Keratinocyte (primary cell): ENCODE measurements at regions not wholly inside any gene's neighbourhood (a gene's known extent, or its start where the extent isn't known, plus 50 kb on each side); places are given as distances from the start of the nearest gene placed in this dataset.

Source experiments
- DNase-seq: peaks from one replicate; pipeline ENCODE4 v3.0.0-alpha.2; 2011; ENCODE audit warnings: low read depth, missing footprints, low spot score
- FAIRE-seq: peaks from 2 replicates; lab custom pipeline; 2011; peaks lifted over from hg19 to GRCh38; lab: Jason Lieb, UNC
- H2AFZ ChIP-seq: 2 replicates; pipeline ENCODE4 v1.6.0; 2012; ENCODE audit warnings: low read length, control low read depth, inconsistent platforms; ENCODE audit not compliant: control insufficient read depth
- H3K27ac ChIP-seq: 2 replicates; pipeline ENCODE4 v1.5.1; 2011; ENCODE audit warnings: low read length; ENCODE audit not compliant: control insufficient read depth, insufficient read depth
- H3K27me3 ChIP-seq: 3 replicates; pipeline ENCODE4 v1.6.0; 2011; ENCODE audit warnings: low read length; ENCODE audit not compliant: control insufficient read depth, insufficient read depth; ENCODE audit errors: extremely low read depth
- H3K36me3 ChIP-seq, 2 experiments: 2 replicates in 1 of 2; 3 replicates in 1 of 2; pipeline ENCODE4 v1.5.1; 2011; ENCODE audit warnings: low read length in 2 of 2, mild to moderate bottlenecking in 1 of 2; ENCODE audit not compliant: control insufficient read depth in 2 of 2, insufficient read depth in 2 of 2; ENCODE audit errors: extremely low read depth in 1 of 2
- H3K4me1 ChIP-seq: 3 replicates; pipeline ENCODE4 v1.5.1; 2011; ENCODE audit warnings: low read length; ENCODE audit not compliant: control insufficient read depth, insufficient read depth; ENCODE audit errors: extremely low read depth
- H3K4me2 ChIP-seq: 3 replicates; pipeline ENCODE4 v1.6.0; 2011; ENCODE audit warnings: low read depth, low read length; ENCODE audit not compliant: control insufficient read depth, insufficient read depth; ENCODE audit errors: extremely low read depth
- H3K4me3 ChIP-seq, 3 experiments: fragments of 200-600 bp in 1 of 3; sonication (generic) in 1 of 3; 2 replicates in 2 of 3; 3 replicates in 1 of 3; pipeline ENCODE4 v1.5.1; 2011 to 2016; ENCODE audit warnings: low read length in 3 of 3, mild to moderate bottlenecking in 3 of 3, control low read depth in 2 of 3, inconsistent platforms in 1 of 3, low read depth in 1 of 3, mixed read lengths in 1 of 3, mixed run types in 1 of 3, moderate library complexity in 1 of 3; ENCODE audit not compliant: control insufficient read depth in 2 of 3, insufficient read depth in 2 of 3; ENCODE audit errors: extremely low read depth in 1 of 3
- H3K79me2 ChIP-seq: 2 replicates; pipeline ENCODE4 v1.6.0; 2012; ENCODE audit warnings: low read length; ENCODE audit not compliant: control insufficient read depth, insufficient read depth
- H3K9ac ChIP-seq: 3 replicates; pipeline ENCODE4 v1.6.0; 2011; ENCODE audit warnings: low read length; ENCODE audit not compliant: control insufficient read depth, insufficient read depth; ENCODE audit errors: extremely low read depth
- H3K9me1 ChIP-seq: 3 replicates; pipeline ENCODE4 v1.6.0; 2011; ENCODE audit warnings: low read length; ENCODE audit not compliant: control insufficient read depth, insufficient read depth; ENCODE audit errors: extremely low read depth
- H3K9me3 ChIP-seq: 2 replicates; pipeline ENCODE4 v1.5.1; 2012; ENCODE audit warnings: low read depth, low read length; ENCODE audit not compliant: control insufficient read depth
- H4K20me1 ChIP-seq: 3 replicates; pipeline ENCODE4 v1.6.0; 2011; ENCODE audit warnings: low read length; ENCODE audit not compliant: control insufficient read depth, insufficient read depth; ENCODE audit errors: extremely low read depth
- CTCF ChIP-seq, 3 experiments: IDR thresholded peaks in 1 of 3; conservative IDR thresholded peaks in 1 of 3; optimal IDR thresholded peaks in 1 of 3; 2 replicates in 2 of 3; 3 replicates in 1 of 3; pipeline versions ENCODE3 to v1.5.1; 2011; ENCODE audit warnings: low read length in 3 of 3, mild to moderate bottlenecking in 3 of 3, moderate library complexity in 2 of 3, control low read depth in 1 of 3, inconsistent platforms in 1 of 3; ENCODE audit not compliant: insufficient read depth in 2 of 3; ENCODE audit errors: extremely low read depth in 1 of 3
- EZH2 ChIP-seq: IDR thresholded peaks from one replicate; pipeline ENCODE4 v1.6.1; 2012; ENCODE audit warnings: inconsistent platforms, mild to moderate bottlenecking, low read length, moderate library complexity
- dilution Hi-C: fragments of 300-500 bp; cut with MboI; formaldehyde crosslinking; loops from one replicate; pipeline ENCODE4 v1.7.0; 2020; ENCODE audit warnings: low sequenced_read_pairs; ENCODE audit not compliant: extremely low pct_ligation_motif_present

- no peaks in the 10 kb centered on the region for H3K9me3 ChIP-seq
- H3K9me1 ChIP-seq, result no peaks in the 10 kb centered on the region
- H4K20me1 ChIP-seq, result no peaks in the 10 kb centered on the region
- no peaks in the 10 kb centered on the region for H3K79me2 ChIP-seq
- H2AFZ ChIP-seq, result no peak overlapping the region
- no peak overlapping the region for H3K4me3 ChIP-seq
- DNase-seq, result no peak
- FAIRE-seq, result no peak
- no peak overlapping the region for H3K27ac ChIP-seq
- H3K4me2 ChIP-seq, result no peak overlapping the region
- H3K27me3 ChIP-seq, result no peaks in the 10 kb centered on the region
- TF ChIP-seq EZH2 (no peak), CTCF (optimal IDR thresholded peaks at IDR 0.05 in 1 of 3, IDR thresholded peaks at IDR 0.05 in 1 of 3, conservative IDR thresholded peaks at IDR 0.05 in 1 of 3; ENCODE audit: extremely low read depth in 1 of 3, insufficient read depth in 2 of 3, low read length in 3 of 3) (no peak)
- H3K4me1 ChIP-seq, result no peaks in the 10 kb centered on the region
- H3K36me3 ChIP-seq, result no peaks in the 10 kb centered on the region
- H3K9ac ChIP-seq, result no peak overlapping the region
- dilution Hi-C loops, result no loop called here
These were observed 475.6 kb downstream of the MED13L start for GRCh38 chr12:115801871-115802270.

- Histone ChIP-seq H3K79me2 (no peaks in the 10 kb centered on the region), H4K20me1 (no peaks in the 10 kb centered on the region), H2AFZ (no peak overlapping the region), H3K27ac (no peak overlapping the region), H3K36me3 (no peaks in the 10 kb centered on the region), H3K9ac (no peak overlapping the region), H3K4me2 (no peak overlapping the region), H3K4me1 (no peaks in the 10 kb centered on the region), H3K27me3 (no peaks in the 10 kb centered on the region), H3K9me3 (no peaks in the 10 kb centered on the region), H3K9me1 (no peaks in the 10 kb centered on the region), H3K4me3 (no peak overlapping the region)
- no peak for TF ChIP-seq CTCF (optimal IDR thresholded peaks at IDR 0.05 in 1 of 3, IDR thresholded peaks at IDR 0.05 in 1 of 3, conservative IDR thresholded peaks at IDR 0.05 in 1 of 3; ENCODE audit: extremely low read depth in 1 of 3, insufficient read depth in 2 of 3, low read length in 3 of 3)
- TF ChIP-seq EZH2, result no peak
- DNase-seq (no peak), FAIRE-seq (no peak)
- dilution Hi-C loops, result no loop called here
These were observed 477.9 kb downstream of the MED13L start for GRCh38 chr12:115799610-115800009.
